Stimulated activated CD4-positive, alpha-beta T cell treated with anti-CD3 and anti-CD28 coated beads, Interleukin-4, amount 100 ng/mL, for 48 hours (primary cell): ENCODE measurements at regions not wholly inside any gene's neighbourhood (a gene's known extent, or its start where the extent isn't known, plus 50 kb on each side); places are given as distances from the start of the nearest gene placed in this dataset.

Experiments
- DNase-seq, 2 donors: peaks; one replicate each; pipeline ENCODE4 v3.0.0-alpha.2; 2020; ENCODE audit warnings: low read depth in 2 of 2

- no peak for DNase-seq
Measured at GRCh38 chr10:29114141-29114540, 174.7 kb upstream of the LYZL1 start.

DNA sequence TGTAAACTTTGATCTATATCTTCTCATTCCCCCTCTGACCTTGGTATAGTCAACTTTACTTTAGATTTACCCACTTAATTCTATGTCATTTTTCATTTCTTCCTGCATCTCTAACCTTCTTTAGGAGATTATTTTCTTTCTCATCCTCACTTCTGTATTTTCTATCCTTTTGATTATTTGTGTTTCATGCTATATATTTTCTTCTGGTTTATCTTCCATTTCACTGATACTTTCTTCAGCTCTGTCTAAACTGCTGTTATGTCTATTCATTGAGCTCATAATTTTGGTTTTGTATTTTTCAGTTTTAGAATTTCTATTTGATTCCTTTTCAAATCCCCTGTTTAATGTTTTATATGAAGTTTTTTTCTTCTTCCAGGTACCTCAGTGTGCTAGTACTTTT lies 171.1 kb upstream of the LYZL1 start:
- DNase-seq: no peak

- peak; percentile 3 to 18 for DNase-seq
Measured at GRCh38 chr10:29119374-29119773, 169.5 kb upstream of the LYZL1 start.

GRCh38 chr10:29120216-29120615 lies 168.7 kb upstream of the LYZL1 start:
- DNase-seq: no peak

DNA sequence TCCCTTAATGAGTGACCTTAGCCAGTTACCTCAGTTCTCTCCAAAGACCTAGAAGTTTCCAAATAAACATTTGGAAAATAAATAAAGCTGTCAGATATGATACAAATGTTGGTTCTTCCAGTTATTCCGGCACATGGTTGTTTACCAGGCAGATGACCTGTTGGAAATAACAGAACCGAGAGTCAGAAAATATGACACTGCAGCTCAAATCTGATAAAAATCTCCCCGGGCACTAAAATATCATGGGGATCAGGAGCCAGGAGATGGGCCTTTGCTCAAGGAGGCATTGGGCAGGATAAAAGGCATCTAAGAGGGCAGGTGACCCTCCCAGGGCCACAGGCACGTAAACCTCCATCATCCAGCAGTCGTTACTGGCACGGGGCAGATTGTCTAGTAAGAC lies 164.0 kb upstream of the LYZL1 start:
- no peak for DNase-seq

- DNase-seq: no peak
Measured at GRCh38 chr10:29127037-29127700, 161.7 kb upstream of the LYZL1 start.

GRCh38 chr10:29127731-29128130 lies 161.1 kb upstream of the LYZL1 start:
- DNase-seq: no peak

GRCh38 chr10:29130190-29130673 lies 158.6 kb upstream of the LYZL1 start:
- no peak for DNase-seq

DNA sequence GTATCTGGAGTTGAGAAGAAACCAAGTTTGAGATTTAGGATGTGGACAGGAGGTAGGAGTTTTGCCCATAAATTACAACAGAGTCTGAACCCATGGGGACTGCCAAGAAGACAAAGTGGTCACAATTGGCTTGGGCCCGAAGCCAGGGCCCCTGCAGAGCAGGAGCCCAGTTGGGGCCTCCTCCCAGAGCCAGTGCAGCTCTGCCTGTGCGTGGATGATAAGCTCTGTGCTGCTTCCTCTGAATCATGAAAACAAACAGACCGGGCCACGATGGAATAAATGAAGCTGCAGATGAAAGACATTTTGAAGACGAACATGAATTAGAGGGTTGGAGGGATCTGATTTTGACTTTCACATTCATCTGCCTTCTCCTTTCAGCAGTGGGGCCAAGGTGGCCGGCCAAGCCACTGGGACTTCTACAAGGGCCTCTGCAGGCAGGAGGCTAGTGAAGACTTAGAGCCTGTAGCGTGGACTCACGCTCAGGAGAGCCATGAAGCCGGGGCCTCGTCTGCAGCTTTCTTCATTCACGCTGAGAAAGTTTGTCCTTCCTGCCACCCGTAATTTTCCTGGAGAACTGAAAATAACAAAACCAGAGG lies 156.8 kb upstream of the LYZL1 start:
- DNase-seq: no peak

DNA sequence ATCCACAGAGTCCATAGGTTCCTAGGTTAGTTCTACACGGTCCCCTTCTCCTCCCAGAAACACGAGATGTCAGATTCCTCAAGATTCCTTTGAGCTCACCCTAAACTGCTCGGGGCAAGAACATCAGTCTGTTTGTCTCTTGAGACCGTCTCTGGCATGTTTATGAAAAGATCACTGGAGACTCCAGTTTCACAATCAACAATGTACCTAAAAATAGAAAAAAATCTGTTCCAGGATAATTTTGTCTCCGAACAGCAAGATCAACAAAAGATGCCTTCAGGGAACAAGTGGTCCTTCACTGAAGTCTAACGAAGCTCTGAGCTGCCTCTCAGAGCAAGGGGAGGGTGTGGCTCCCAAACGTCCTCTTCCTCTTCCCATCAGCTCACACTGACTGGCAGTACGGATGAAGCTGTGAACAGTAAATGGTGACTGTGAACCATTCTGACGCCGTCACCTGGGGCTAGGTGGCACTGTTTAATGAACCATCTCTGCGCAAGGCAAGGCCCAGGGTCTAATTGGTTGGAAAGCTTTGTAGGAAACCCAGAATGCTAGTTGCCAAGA lies 156.2 kb upstream of the LYZL1 start:
- no peak for DNase-seq

DNA sequence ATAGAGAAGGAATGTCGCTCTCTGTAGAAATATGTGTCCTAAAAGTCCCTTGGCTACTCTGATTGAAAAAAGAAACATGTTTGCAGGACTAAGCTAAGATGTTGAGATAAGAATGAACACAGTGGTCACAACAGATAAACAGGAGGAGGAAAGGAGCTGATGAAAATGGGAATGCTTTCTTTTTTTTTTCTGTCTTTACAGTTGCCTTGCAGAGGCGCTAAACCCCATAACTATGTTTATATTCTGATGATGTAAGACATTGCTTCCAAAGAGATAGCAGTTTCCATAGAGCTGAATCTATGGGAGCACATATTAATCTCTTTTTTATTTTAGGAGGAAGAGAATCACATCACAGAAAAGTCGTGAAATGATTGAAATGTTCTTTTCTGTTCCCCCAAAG lies 153.5 kb upstream of the LYZL1 start:
- no peak for DNase-seq

DNA sequence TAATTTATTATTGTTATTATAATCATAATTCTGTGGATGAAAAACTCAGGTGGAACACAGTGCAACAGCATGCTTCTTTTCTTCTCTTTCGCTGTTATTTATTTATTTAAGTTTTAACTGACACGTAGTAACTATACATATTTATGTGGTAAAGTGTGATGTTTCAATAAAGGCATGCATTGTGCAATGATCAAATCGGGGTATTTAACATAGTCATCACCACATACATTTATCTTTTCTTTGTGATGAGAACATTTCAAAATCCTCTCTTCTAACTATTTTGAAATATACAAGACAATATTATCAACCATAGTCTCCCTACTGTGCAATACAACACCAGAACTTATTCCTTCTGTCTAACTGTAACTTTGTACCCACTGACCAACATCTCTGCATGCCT lies 152.5 kb upstream of the LYZL1 start:
- DNase-seq: no peak

DNA sequence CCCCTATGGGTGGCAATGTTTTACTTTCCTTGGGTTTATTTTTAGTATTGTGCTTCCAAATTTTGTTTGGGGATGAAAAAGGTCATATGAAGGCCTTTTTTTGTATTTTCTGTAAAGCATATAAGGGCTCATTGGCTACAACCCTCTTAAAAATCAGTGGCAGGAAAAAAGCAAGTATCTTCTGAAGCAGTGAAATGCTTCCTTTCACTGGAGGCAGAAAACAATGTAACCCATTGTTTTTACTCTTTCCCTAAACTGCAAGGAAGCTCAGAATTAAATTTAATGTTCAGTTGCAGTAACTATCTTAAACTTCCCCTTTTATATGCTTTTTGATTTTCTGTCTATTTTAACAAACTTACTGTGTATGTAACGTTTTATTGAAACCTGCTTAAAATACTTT lies 148.7 kb upstream of the LYZL1 start:
- no peak for DNase-seq

DNA sequence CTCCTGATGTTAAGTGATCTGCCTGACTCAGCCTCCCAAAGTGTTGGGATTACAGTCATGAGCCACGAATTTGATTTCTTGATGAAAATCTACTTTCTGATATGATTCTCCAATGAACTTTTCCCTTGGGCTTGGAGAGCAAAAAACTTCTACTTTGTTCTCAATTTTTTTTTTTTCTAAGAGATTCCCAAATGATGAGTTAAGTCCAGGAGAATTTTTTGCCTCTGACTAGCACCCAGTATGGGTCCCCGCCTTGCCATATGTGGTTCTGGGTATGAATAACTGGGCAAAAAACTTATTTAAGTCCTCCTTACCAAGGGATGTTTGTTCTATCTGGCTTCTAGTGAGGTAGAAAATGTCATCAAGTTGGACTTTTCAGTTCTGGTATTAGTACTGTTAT lies 147.9 kb upstream of the LYZL1 start:
- no peak for DNase-seq

GRCh38 chr10:29141761-29142160 lies 147.1 kb upstream of the LYZL1 start:
- no peak for DNase-seq

- no peak for DNase-seq
Measured at GRCh38 chr10:29142516-29143314, 146.2 kb upstream of the LYZL1 start.

DNA sequence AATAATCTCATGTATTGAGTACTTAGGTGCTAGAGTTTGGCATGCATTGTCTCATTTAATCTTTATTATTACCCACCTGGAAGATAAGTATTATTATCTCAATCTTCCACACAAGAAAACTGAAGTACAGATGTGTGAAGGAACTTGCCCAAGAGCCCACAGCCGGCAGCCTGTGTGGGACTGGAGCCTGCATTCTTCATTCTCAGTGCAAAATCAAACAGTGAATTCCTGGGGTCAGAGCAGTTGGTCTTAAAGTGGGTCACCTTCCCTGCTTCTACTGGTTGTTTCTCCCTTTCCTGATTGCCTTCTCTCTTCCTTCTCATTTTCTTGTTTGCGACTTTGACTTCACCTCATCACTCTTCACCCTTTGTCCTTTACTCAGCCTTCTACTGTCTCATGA lies 144.7 kb upstream of the LYZL1 start:
- no peak for DNase-seq

- DNase-seq: no peak
Measured at GRCh38 chr10:29146311-29147100, 142.4 kb upstream of the LYZL1 start.

- no peak for DNase-seq
Measured at GRCh38 chr10:29150010-29150409, 138.9 kb upstream of the LYZL1 start.

GRCh38 chr10:29151005-29151404 lies 137.9 kb upstream of the LYZL1 start:
- DNase-seq: no peak

- DNase-seq: no peak
Measured at GRCh38 chr10:29157321-29157720, 131.5 kb upstream of the LYZL1 start.

DNA sequence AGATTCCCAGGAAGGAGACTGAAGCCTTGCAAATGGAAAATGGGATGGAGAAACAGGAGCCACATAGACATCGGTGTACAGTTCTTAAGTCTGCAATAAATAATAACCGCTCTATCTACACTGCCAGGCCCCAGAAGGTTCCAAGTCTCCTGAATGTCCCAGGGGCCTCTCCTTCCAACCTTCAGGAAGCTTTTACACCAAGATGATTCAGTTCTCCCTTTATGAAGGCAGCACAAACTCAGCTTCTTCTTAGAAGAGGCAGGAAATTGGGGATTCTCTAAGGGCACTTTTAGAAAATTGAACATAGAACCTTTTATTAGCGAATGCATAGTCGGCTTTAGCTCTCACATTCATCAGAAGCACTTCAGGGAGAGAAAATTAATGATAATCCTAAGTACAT lies 130.8 kb upstream of the LYZL1 start:
- no peak for DNase-seq
